Ascending aorta (tissue), 2 donors: ENCODE measurements at regions not wholly inside any gene's neighbourhood (a gene's known extent, or its start where the extent isn't known, plus 50 kb on each side); places are given as distances from the start of the nearest gene placed in this dataset.

ENCODE experiments used
- DNase-seq, 2 donors: peaks; one replicate each; pipeline ENCODE4 v3.0.0-alpha.2; 2019; ENCODE audit warnings: low spot score in 2 of 2
- H3K27ac ChIP-seq, 2 donors: fragments of 200-600 bp; sonication (generic); one replicate each; pipeline ENCODE4 v1.5.1; 2016 to 2017; ENCODE audit warnings: mild to moderate bottlenecking in 1 of 2
- H3K27me3 ChIP-seq: fragments of 200-600 bp; sonication (generic); one replicate; pipeline ENCODE4 v1.5.1; 2017
- H3K36me3 ChIP-seq, 2 donors: fragments of 200-600 bp; sonication (generic); one replicate each; pipeline ENCODE4 v1.5.1; 2016
- H3K4me1 ChIP-seq, 2 donors: fragments of 200-600 bp; sonication (generic); one replicate each; pipeline ENCODE4 v1.5.1; 2016 to 2017; ENCODE audit warnings: mild to moderate bottlenecking in 1 of 2
- H3K4me3 ChIP-seq, 2 donors: fragments of 200-600 bp; sonication (generic); one replicate each; pipeline ENCODE4 v1.5.1; 2016 to 2017; ENCODE audit warnings: mild to moderate bottlenecking in 1 of 2
- H3K9me3 ChIP-seq, 2 donors: fragments of 200-600 bp; sonication (generic); one replicate each; pipeline ENCODE4 v1.5.1; 2016
- CTCF ChIP-seq, 3 experiments: fragments of 200-600 bp in 2 of 3; fragments of 450-650 bp in 1 of 3; sonication (generic) in 2 of 3; IDR thresholded peaks; one replicate each; pipeline ENCODE4 v1.5.1; 2016 to 2019; ENCODE audit warnings: antibody characterized with exemption in 3 of 3, mild to moderate bottlenecking in 1 of 3, moderate library complexity in 1 of 3
- intact Hi-C: fragments of 100-400 bp; cut with DNase I; formaldehyde crosslinking; loops from one replicate; pipeline ENCODE4 v1.15.1; 2023

- intact Hi-C loops: no loop called here
- Histone ChIP-seq H3K4me1 (no peaks in the 10 kb centered on the region), H3K27ac (no peak overlapping the region), H3K27me3 (no peaks in the 10 kb centered on the region), H3K4me3 (no peak overlapping the region), H3K9me3 (no peaks in the 10 kb centered on the region), H3K36me3 (no peaks in the 10 kb centered on the region)
- DNase-seq: no peak
- no peak for TF ChIP-seq CTCF (IDR thresholded peaks at IDR 0.05)
These were observed 235.6 kb upstream of the TUSC1 start for GRCh38 chr9:25913806-25914205.

- Histone ChIP-seq H3K4me3 (no peak overlapping the region), H3K27ac (no peak overlapping the region)
These were observed 226.5 kb upstream of the TUSC1 start for GRCh38 chr9:25904701-25905100.

GRCh38 chr9:25891527-25891926 lies 213.3 kb upstream of the TUSC1 start:
- no peak for TF ChIP-seq CTCF (IDR thresholded peaks at IDR 0.05)

More at GRCh38 chr9:25904701-25905100, 226.5 kb upstream of the TUSC1 start:
- intact Hi-C loops: no loop called here
- H3K9me3 ChIP-seq: no peaks in the 10 kb centered on the region
- no peak for TF ChIP-seq CTCF (IDR thresholded peaks at IDR 0.05)
- H3K36me3 ChIP-seq: no peaks in the 10 kb centered on the region
- no peak for DNase-seq
- H3K4me1 ChIP-seq: no peaks in the 10 kb centered on the region
- no peaks in the 10 kb centered on the region for H3K27me3 ChIP-seq

DNA sequence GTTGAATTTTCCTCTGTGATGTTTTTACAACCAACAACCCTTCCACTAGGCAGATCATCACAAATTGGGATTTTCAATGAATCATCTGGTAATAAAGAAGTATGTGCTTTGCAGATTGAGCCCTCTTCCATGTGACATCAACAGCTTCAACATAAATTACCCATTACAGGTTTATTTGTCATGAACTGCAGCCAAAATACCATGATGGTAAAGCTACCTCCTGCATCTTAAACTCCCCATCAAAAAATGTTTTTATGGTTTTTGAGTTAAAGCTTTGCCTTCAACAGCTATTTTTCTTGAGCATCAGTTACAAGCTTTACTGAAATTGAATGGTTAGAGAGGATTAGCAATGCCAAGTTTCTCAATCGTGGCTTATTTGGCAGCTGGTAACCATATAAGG lies 211.4 kb upstream of the TUSC1 start:
- DNase-seq: no peak
- H3K27me3 ChIP-seq: no peaks in the 10 kb centered on the region
- no peaks in the 10 kb centered on the region for H3K4me1 ChIP-seq
- H3K36me3 ChIP-seq: no peaks in the 10 kb centered on the region
- H3K27ac ChIP-seq: no peak overlapping the region
- no peak for TF ChIP-seq CTCF (IDR thresholded peaks at IDR 0.05)
- H3K4me3 ChIP-seq: no peak overlapping the region
- intact Hi-C loops: no loop called here
- peaks cover 0 to 4% of the 10 kb centered on the region in 2 donors for H3K9me3 ChIP-seq

More at GRCh38 chr9:25891527-25891926, 213.3 kb upstream of the TUSC1 start:
- Histone ChIP-seq H3K36me3 (no peaks in the 10 kb centered on the region), H3K27ac (no peak overlapping the region), H3K4me1 (no peaks in the 10 kb centered on the region), H3K9me3 (peaks cover 0 to 4% of the 10 kb centered on the region in 2 donors), H3K4me3 (no peak overlapping the region), H3K27me3 (no peaks in the 10 kb centered on the region)
- DNase-seq: no peak
- intact Hi-C loops: no loop called here

GRCh38 chr9:25876248-25876647 lies 198.0 kb upstream of the TUSC1 start:
- no peak for DNase-seq
- Histone ChIP-seq H3K36me3 (no peaks in the 10 kb centered on the region), H3K27ac (no peak overlapping the region), H3K9me3 (no peaks in the 10 kb centered on the region), H3K4me1 (no peaks in the 10 kb centered on the region), H3K27me3 (no peaks in the 10 kb centered on the region), H3K4me3 (no peak overlapping the region)
- TF ChIP-seq CTCF (IDR thresholded peaks at IDR 0.05): no peak
- intact Hi-C loops: no loop called here

- no peaks in the 10 kb centered on the region for H3K27me3 ChIP-seq
- H3K36me3 ChIP-seq: no peaks in the 10 kb centered on the region
- no peak overlapping the region for H3K27ac ChIP-seq
- TF ChIP-seq CTCF (IDR thresholded peaks at IDR 0.05): no peak
- DNase-seq: no peak
- H3K4me3 ChIP-seq: no peak overlapping the region
- intact Hi-C loops: no loop called here
- no peaks in the 10 kb centered on the region for H3K9me3 ChIP-seq
- no peaks in the 10 kb centered on the region for H3K4me1 ChIP-seq
These were observed 186.3 kb upstream of the TUSC1 start for GRCh38 chr9:25864509-25864908.
